ENCODE measurements at regions not wholly inside any gene's neighbourhood (a gene's known extent, or its start where the extent isn't known, plus 50 kb on each side); places are given as distances from the start of the nearest gene placed in this dataset.

- Histone ChIP-seq H3K9ac (ENCODE audit: low read depth, low read length, poor library complexity, severe bottlenecking) (no peak overlapping the region), H3K9me3 (ENCODE audit: insufficient read depth, low read depth, low read length) (no peaks in the 10 kb centered on the region), H3K27me3 (ENCODE audit: insufficient read depth, low read length, poor library complexity, severe bottlenecking) (no peaks in the 10 kb centered on the region), H3K79me2 (ENCODE audit: insufficient read depth, low read length) (no peaks in the 10 kb centered on the region), H3K4me3 (ENCODE audit: low read length, poor library complexity, severe bottlenecking) (no peak overlapping the region), H3K36me3 (ENCODE audit: insufficient read depth, low read length) (no peaks in the 10 kb centered on the region), H3K4me2 (ENCODE audit: low read depth, low read length, poor library complexity, severe bottlenecking) (no peak overlapping the region), H4K20me1 (ENCODE audit: insufficient read depth, low read length, poor library complexity, severe bottlenecking) (no peaks in the 10 kb centered on the region), H3K4me1 (ENCODE audit: insufficient read depth, low read length, poor library complexity, severe bottlenecking) (no peaks in the 10 kb centered on the region), H3K9me2 (replicated peaks; ENCODE audit: low read depth, low read length) (no peaks in the 10 kb centered on the region), H2AFZ (ENCODE audit: low read length) (no peak overlapping the region), H3F3A (ENCODE audit: low read depth) (no peaks in the 10 kb centered on the region)
- TF ChIP-seq EZH2phosphoT487 (IDR thresholded peaks at IDR 0.05; ENCODE audit: borderline replicate concordance) (no peak), CTCF (conservative IDR thresholded peaks at IDR 0.05; ENCODE audit: low read length) (no peak)
These were observed 561.3 kb upstream of the ZNF717 start for GRCh38 chr3:76346690-76347089.

GRCh38 chr3:76349715-76350480 is 564.5 kb upstream of the ZNF717 start:
- no peaks in the 10 kb centered on the region for H3F3A ChIP-seq (ENCODE audit: low read depth)
- no peak overlapping the region for H3K9ac ChIP-seq (ENCODE audit: low read depth, low read length, poor library complexity, severe bottlenecking)
- no peaks in the 10 kb centered on the region for H3K9me2 ChIP-seq (replicated peaks; ENCODE audit: low read depth, low read length)
- H3K9me3 ChIP-seq (ENCODE audit: insufficient read depth, low read depth, low read length) = no peaks in the 10 kb centered on the region
- no peaks in the 10 kb centered on the region for H3K27me3 ChIP-seq (ENCODE audit: insufficient read depth, low read length, poor library complexity, severe bottlenecking)
- H3K79me2 ChIP-seq (ENCODE audit: insufficient read depth, low read length) = no peaks in the 10 kb centered on the region
- no peak overlapping the region for H2AFZ ChIP-seq (ENCODE audit: low read length)
- H4K20me1 ChIP-seq (ENCODE audit: insufficient read depth, low read length, poor library complexity, severe bottlenecking) = no peaks in the 10 kb centered on the region
- no peak overlapping the region for H3K4me2 ChIP-seq (ENCODE audit: low read depth, low read length, poor library complexity, severe bottlenecking)
- TF ChIP-seq EZH2phosphoT487 (IDR thresholded peaks at IDR 0.05; ENCODE audit: borderline replicate concordance) (no peak), CTCF (conservative IDR thresholded peaks at IDR 0.05; ENCODE audit: low read length) (no peak)
- no peak overlapping the region for H3K4me3 ChIP-seq (ENCODE audit: low read length, poor library complexity, severe bottlenecking)
- H3K4me1 ChIP-seq (ENCODE audit: insufficient read depth, low read length, poor library complexity, severe bottlenecking) = no peaks in the 10 kb centered on the region
- H3K36me3 ChIP-seq (ENCODE audit: insufficient read depth, low read length) = no peaks in the 10 kb centered on the region

GRCh38 chr3:76352051-76352450 is 566.7 kb upstream of the ZNF717 start:
- H3K9me2 ChIP-seq (replicated peaks; ENCODE audit: low read depth, low read length) = no peaks in the 10 kb centered on the region
- no peaks in the 10 kb centered on the region for H4K20me1 ChIP-seq (ENCODE audit: insufficient read depth, low read length, poor library complexity, severe bottlenecking)
- TF ChIP-seq CTCF (conservative IDR thresholded peaks at IDR 0.05; ENCODE audit: low read length) (no peak), EZH2phosphoT487 (IDR thresholded peaks at IDR 0.05; ENCODE audit: borderline replicate concordance) (no peak)
- H3K79me2 ChIP-seq (ENCODE audit: insufficient read depth, low read length) = no peaks in the 10 kb centered on the region
- no peaks in the 10 kb centered on the region for H3K27me3 ChIP-seq (ENCODE audit: insufficient read depth, low read length, poor library complexity, severe bottlenecking)
- no peak overlapping the region for H3K4me3 ChIP-seq (ENCODE audit: low read length, poor library complexity, severe bottlenecking)
- no peak overlapping the region for H2AFZ ChIP-seq (ENCODE audit: low read length)
- no peaks in the 10 kb centered on the region for H3K9me3 ChIP-seq (ENCODE audit: insufficient read depth, low read depth, low read length)
- H3K36me3 ChIP-seq (ENCODE audit: insufficient read depth, low read length) = no peaks in the 10 kb centered on the region
- no peaks in the 10 kb centered on the region for H3K4me1 ChIP-seq (ENCODE audit: insufficient read depth, low read length, poor library complexity, severe bottlenecking)
- no peak overlapping the region for H3K9ac ChIP-seq (ENCODE audit: low read depth, low read length, poor library complexity, severe bottlenecking)
- no peaks in the 10 kb centered on the region for H3F3A ChIP-seq (ENCODE audit: low read depth)
- no peak overlapping the region for H3K4me2 ChIP-seq (ENCODE audit: low read depth, low read length, poor library complexity, severe bottlenecking)

Data from Loucy (cell line).